UCSD-AML1 (cell line): ENCODE measurements at regions not wholly inside any gene's neighbourhood (a gene's known extent, or its start where the extent isn't known, plus 50 kb on each side); places are given as distances from the start of the nearest gene placed in this dataset.

Experiments
- DNase-seq: peaks from one replicate; lab custom pipeline; 2025; ENCODE audit not compliant: unreplicated experiment; lab: John Stamatoyannopoulos, UW

DNA sequence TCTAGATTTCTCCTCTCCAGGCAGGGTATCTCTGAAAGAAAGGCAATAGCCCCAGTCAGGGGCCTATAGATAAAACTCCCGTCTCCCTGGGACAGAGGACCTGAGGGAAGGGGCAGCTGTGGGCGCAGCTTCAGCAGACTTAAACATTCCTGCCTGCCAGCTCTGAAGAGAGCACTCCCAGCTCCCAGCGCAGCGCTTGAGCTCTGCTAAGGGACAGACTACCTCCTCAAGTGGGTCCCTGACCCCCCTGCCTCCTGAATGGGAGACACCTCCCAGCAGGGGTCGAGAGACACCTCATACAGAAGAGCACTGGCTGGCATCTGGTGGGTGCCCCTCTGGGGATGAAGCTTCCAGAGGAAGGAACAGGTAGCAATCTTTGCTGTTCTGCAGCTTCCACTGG, 556.9 kb downstream of the EPM2A start:
- DNase-seq = no peak

- no peak for DNase-seq
Measured at GRCh38 chr6:145187491-145188206, 547.7 kb downstream of the EPM2A start.

- DNase-seq = no peak
Measured at GRCh38 chr6:145189836-145190235, 545.5 kb downstream of the EPM2A start.

DNA sequence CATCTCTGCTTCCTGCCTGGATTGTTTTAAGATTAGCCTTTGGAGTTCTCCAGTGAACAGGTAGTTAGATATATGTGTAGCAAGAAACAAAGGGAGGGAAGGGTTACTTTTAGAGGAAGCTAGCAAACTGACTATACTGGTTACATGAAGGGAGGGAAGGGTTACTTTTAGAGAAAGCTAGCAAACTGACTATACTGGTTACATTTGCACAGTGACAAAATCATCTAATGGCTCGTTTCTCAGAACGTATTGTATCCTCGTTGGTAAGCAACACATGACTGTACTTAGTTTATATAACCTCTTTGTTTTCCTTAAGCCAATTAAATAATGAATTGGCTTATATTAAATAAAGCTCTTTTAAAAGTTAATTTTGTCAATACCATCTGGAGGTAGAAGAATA, 540.9 kb downstream of the EPM2A start:
- no peak for DNase-seq

DNA sequence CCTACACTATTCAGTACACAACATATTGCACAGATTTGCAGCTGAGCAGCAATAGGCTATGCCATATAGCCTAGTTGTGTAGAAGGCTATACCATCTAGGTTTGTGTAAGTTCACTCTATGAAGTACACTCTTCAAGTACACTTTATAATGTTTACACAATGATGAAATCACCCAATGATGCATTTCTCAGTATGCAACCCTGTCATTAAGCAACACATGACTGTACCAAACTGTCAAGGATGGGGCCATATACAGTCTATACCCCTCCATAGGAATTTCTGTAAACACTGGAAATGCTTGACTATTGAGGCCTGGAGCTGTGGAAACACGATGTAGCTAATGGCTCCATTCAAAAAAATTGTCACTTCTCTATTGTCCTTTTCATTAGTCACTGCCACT, 535.4 kb downstream of the EPM2A start:
- DNase-seq = no peak

- DNase-seq = no peak
Measured at GRCh38 chr6:145204301-145204700, 531.0 kb downstream of the EPM2A start.

GRCh38 chr6:145206247-145206907, 528.9 kb downstream of the EPM2A start:
- DNase-seq = no peak

DNA sequence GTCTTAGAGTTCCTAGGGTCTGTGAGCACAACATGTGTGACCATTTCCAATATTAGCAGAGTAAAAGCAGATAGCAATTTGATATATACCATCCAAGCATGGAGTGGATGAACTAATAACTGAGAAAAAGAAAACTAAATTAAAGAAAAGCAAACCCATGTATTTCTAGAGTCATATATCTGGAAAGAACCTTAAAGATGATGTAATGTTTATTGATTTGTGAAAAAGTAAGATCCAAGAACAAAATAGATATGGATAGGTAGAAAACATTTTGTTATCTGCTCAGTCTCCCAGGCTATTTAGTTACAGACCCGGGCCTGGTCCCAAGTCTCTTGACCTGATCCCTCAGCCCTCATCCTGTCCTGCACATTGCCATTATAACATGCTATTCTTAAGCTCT, 526.8 kb downstream of the EPM2A start:
- no peak for DNase-seq

DNA sequence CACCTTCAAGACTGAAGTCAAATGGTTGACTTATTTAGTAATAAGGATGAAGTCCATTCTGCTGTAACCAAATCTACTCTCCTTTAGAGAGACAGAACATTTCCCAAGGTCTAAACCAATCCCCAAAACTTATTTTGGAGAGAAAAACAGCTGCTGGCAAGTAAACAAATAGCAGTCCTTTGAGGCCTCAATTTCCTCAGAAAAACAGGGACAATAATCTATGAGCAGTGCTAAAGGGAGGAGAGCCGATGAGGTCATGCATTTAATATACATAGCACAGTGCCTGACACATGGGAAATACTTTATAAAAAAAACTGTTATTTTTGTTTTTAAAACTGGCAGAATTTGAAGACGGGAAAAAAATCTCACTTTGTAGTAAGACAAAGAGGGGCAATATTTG, 526.0 kb downstream of the EPM2A start:
- DNase-seq = no peak

- DNase-seq = no peak
Measured at GRCh38 chr6:145212813-145213212, 522.5 kb downstream of the EPM2A start.

DNA sequence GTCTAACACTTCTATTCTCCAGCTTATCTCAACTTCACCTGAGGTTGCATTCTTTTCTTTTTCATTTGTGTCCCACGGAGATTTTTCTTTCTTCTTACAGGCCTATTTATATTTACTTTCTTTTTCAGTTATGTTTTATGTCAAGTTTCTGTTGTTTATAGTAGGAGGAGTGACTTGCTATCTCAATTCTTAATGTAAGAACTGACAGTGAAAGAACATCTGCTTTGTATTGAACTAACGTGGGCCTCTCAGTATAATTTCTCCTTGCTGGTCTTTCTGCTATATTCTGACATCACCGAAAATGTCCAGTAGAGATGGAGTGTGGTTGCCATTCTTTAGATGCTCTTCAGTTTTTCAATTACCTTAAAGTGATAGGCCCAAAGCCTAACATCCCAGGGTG, 521.7 kb downstream of the EPM2A start:
- no peak for DNase-seq

DNA sequence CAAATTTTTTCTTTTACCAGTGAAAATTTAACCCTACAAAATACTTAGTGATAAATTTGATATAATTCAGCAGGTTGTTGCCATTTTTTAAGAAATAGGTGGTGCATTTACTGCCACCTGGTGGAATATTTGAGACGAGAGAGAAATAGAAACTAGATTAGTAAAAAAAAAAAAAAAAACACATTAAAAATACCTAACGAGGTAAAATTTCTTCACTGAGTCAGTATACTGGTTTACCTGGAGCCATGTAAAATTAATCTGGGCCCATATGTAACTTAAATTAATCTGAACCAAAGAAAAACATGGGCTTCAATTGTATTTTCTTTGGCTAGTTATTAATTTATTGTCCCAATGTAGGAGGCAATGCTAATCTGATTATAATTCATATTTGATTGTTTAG, 520.8 kb downstream of the EPM2A start:
- no peak for DNase-seq

GRCh38 chr6:145224450-145224849, 510.9 kb downstream of the EPM2A start:
- no peak for DNase-seq

DNA sequence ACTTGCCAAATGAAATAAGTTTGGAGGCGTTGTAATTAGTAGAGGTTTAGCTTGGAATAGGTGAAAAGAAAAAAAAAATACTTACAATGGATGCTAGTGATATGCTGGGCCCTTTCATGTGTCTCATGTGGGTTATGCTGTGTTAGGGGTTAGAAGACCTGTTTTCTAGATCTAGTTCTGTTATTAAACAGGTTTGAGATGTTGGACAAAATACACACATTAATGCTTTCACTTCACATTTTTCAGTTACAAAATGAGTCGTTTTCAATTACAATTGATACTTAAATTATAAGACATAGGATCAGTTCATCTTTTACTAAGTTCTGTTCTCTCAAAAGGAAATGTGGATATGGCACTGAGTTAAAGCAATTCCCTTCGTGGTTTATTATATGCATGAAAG, 509.8 kb downstream of the EPM2A start:
- no peak for DNase-seq

GRCh38 chr6:145227593-145227992, 507.7 kb downstream of the EPM2A start:
- DNase-seq = no peak

DNA sequence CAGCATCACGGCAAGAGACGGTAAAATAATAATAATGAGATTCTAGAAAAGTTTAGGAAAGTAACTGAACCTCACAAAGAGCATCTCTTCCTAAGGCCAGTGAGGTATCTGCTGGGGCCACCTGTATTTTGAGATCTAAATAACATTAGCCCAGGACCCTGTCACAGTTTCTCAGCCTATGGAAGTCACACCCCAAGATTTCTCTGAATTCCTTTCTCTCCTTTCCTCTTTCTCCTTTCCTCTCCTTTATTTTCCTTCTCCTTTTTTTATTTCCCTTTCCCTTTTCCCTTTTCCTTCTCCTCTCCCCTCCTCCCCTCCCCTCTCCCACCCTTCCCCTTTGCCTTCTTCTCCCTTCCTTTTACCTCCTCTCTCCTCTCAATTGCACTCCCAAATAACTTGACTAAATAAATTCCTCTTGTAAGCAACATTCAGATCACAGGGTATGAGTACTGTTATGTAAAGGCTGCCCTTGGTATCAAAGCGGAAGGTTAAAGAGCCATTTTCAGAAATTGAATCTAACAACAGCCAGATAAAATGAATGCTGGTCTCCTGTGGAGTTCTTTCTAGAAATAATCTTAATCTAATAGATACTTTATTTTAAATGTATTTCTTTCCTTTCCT, 506.2 kb downstream of the EPM2A start:
- no peak for DNase-seq

GRCh38 chr6:145233955-145234354, 501.4 kb downstream of the EPM2A start:
- DNase-seq = no peak

DNA sequence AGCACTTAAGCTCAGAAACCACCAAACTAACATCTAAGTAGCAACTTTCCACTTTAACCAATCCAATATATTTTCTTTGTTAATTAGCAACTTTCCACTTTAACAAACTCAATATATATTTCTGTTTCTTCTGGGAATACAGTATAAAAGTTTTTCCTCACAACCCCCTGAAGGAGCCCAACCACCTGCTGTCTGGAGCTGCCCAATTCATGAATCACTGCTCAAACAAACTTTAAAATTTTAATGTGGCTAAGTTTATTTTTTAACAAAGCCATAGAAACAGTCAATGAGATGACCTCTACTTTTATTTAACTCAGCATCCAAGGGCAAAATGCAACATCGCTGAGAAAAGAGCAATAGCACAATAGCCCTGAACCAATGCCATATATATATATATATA, 500.1 kb downstream of the EPM2A start:
- DNase-seq = no peak

DNA sequence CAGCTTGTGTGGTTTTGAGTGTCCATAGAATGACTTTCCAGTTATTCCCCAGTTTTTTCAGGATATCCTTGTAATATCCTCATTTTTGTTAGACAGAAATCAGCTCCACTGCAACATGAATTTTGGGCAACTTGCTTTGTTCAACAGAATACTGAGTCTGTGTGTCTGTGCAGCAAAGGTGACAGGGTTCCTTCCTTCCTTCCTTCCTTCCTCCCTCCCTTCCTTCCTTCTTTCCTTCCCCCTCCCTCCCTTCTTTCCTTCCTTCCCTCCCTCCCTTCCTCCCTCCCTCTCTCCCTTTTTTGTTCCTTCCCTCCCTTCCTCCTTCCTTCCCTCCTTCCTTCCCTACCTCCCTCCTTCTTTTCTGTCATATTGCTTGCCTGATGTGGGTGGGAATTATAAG, 496.5 kb downstream of the EPM2A start:
- DNase-seq = no peak

GRCh38 chr6:145241039-145241438, 494.3 kb downstream of the EPM2A start:
- no peak for DNase-seq

DNA sequence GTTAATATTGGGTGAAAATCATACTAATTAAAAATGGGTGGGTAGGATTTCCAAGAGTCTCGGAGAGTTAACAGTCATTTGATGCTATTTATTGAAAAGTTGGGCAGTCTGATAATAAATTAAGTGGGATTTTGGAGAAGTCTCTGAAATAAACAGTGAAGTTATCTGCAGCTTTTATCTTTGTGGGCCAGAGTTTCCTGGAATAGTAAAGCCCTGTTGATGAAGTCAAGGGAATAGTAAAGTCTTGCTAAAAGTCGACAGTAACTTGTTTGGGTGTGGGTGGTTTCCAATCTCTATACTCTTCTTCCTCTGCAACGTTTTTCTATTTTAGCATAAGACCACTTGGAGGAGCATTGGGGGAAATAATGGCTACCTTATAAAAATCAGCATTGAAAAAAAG, 493.6 kb downstream of the EPM2A start:
- DNase-seq = no peak

- DNase-seq = no peak
Measured at GRCh38 chr6:145244349-145245100, 490.8 kb downstream of the EPM2A start.
